Breast epithelium (tissue), 3 donors: ENCODE measurements at regions not wholly inside any gene's neighbourhood (a gene's known extent, or its start where the extent isn't known, plus 50 kb on each side); places are given as distances from the start of the nearest gene placed in this dataset.

ENCODE experiments used
- CTCF ChIP-seq, 3 donors: fragments of 450-650 bp; IDR thresholded peaks; one replicate each; pipeline ENCODE4 v1.5.1; 2016 to 2017; ENCODE audit warnings: antibody characterized with exemption in 3 of 3, mild to moderate bottlenecking in 3 of 3, moderate library complexity in 3 of 3
- POLR2A ChIP-seq: fragments of 450-650 bp; IDR thresholded peaks from one replicate; pipeline ENCODE4 v1.6.1; 2016; ENCODE audit warnings: antibody characterized with exemption, mild to moderate bottlenecking, moderate library complexity
- POLR2AphosphoS5 ChIP-seq, 3 donors: sonication (generic); formaldehyde crosslinking; IDR thresholded peaks; one replicate each; pipeline ENCODE4 v1.6.1; 2017; ENCODE audit warnings: antibody characterized with exemption in 3 of 3

- TF ChIP-seq CTCF (IDR thresholded peaks at IDR 0.05) (no peak), POLR2A (no peak), POLR2AphosphoS5 (IDR thresholded peaks at IDR 0.05) (no peak)
These were observed 836.8 kb upstream of the VRK2 start for GRCh38 chr2:57209799-57210198.
